HCT116 (cell line): ENCODE measurements at regions not wholly inside any gene's neighbourhood (a gene's known extent, or its start where the extent isn't known, plus 50 kb on each side); places are given as distances from the start of the nearest gene placed in this dataset.

Experiments used
- ATAC-seq: fragments of 200-7000 bp; cut with Tn5 transposase; 2 replicates; pipeline ENCODE4 v1.9.1; 2020; ENCODE audit warnings: mild to moderate bottlenecking, moderate library complexity
- BruUV-seq: library from RNA; stranded (reverse); fragments of 400-500 nt; replicated peaks from 2 replicates; lab custom pipeline; 2021; lab: Mats Ljungman, UMichigan
- CTCF ChIA-PET: fragments of 300-600 bp; sonication (Branson Sonifier 250); formaldehyde crosslinking; loops from one replicate; lab custom pipeline; 2021; ENCODE audit warnings: antibody characterized with exemption; lab: Charles Lee
- POLR2A ChIA-PET: fragments of 300-600, 350-600 bp; sonication (Branson Sonifier 250); formaldehyde crosslinking; loops from one replicate; lab custom pipeline; 2021; ENCODE audit warnings: antibody characterized with exemption; lab: Charles Lee
- RAD21 ChIA-PET, 2 experiments: fragments of 300-600 bp; sonication (Branson Sonifier 250); formaldehyde crosslinking; loops; one replicate each; lab custom pipeline; 2023; ENCODE audit warnings: low total read pairs in 2 of 2; ENCODE audit not compliant: uncharacterized antibody in 2 of 2, unreplicated experiment in 2 of 2, low non-redundant PET in 1 of 2; lab: Charles Lee
- DNase-seq: peaks from one replicate; pipeline ENCODE4 v3.0.0-alpha.2; 2010; ENCODE audit warnings: low read depth, low spot score
- H2AFZ ChIP-seq: fragments of 200-600 bp; shearing (Covaris generic), sonication (generic); 2 replicates; pipeline ENCODE4 v1.6.1; 2017; ENCODE audit warnings: low read depth, mixed run types, mixed read lengths, antibody characterized with exemption, low read length; ENCODE audit not compliant: poor library complexity, severe bottlenecking
- H3K27ac ChIP-seq: 2 replicates; pipeline ENCODE4 v1.5.1; 2012; ENCODE audit warnings: low read depth, low read length
- H3K27me3 ChIP-seq: fragments of 200-600 bp; sonication (generic); 2 replicates; pipeline ENCODE4 v1.6.1; 2016; ENCODE audit warnings: mixed run types, low read length, mixed read lengths; ENCODE audit not compliant: insufficient read depth
- H3K36me3 ChIP-seq, 2 experiments: fragments of 200-500 bp in 1 of 2; fragments of 200-600 bp in 1 of 2; sonication (Bioruptor generic) in 1 of 2; sonication (generic) in 1 of 2; 2 replicates each; pipeline versions ENCODE4 v1.5.1 to v1.6.1; 2014 to 2016; ENCODE audit warnings: low read length in 2 of 2, inconsistent platforms in 1 of 2, mixed read lengths in 1 of 2, mixed run types in 1 of 2; ENCODE audit not compliant: insufficient read depth in 2 of 2, control insufficient read depth in 1 of 2
- H3K4me1 ChIP-seq, 2 experiments: fragments of 200-600 bp in 1 of 2; sonication (generic) in 1 of 2; 2 replicates each; pipeline versions ENCODE4 v1.5.1 to v1.6.1; 2012 to 2017; ENCODE audit warnings: low read length in 2 of 2, inconsistent platforms in 1 of 2, mild to moderate bottlenecking in 1 of 2, mixed read lengths in 1 of 2, mixed run types in 1 of 2, moderate library complexity in 1 of 2; ENCODE audit not compliant: insufficient read depth in 2 of 2, control insufficient read depth in 1 of 2
- H3K4me2 ChIP-seq: fragments of 200-600 bp; sonication (generic); 2 replicates; pipeline ENCODE4 v1.6.1; 2017; ENCODE audit warnings: mixed run types, low read length, mixed read lengths
- H3K4me3 ChIP-seq, 2 experiments: fragments of 200-600 bp in 1 of 2; sonication (generic) in 1 of 2; replicated peaks in 1 of 2; 2 replicates each; pipeline ENCODE4 v1.5.1; 2011 to 2016; ENCODE audit warnings: low read length in 2 of 2, control low read depth in 1 of 2, low read depth in 1 of 2, mild to moderate bottlenecking in 1 of 2, mixed read lengths in 1 of 2, mixed run types in 1 of 2
- H3K79me2 ChIP-seq: fragments of 200-600 bp; sonication (generic); 2 replicates; pipeline ENCODE4 v1.6.1; 2017; ENCODE audit warnings: mild to moderate bottlenecking, mixed run types, low read length, moderate library complexity, mixed read lengths; ENCODE audit not compliant: insufficient read depth
- H3K9ac ChIP-seq: fragments of 200-600 bp; sonication (generic); 2 replicates; pipeline ENCODE4 v1.6.1; 2016; ENCODE audit warnings: low read length, mixed read lengths
- H3K9me2 ChIP-seq: fragments of 200-600 bp; sonication (generic), shearing (Covaris generic); 2 replicates; pipeline ENCODE4 v1.6.1; 2017; ENCODE audit warnings: mixed run types, mild to moderate bottlenecking, moderate library complexity; ENCODE audit not compliant: insufficient read depth
- H3K9me3 ChIP-seq, 2 experiments: fragments of 200-500 bp in 1 of 2; fragments of 200-600 bp in 1 of 2; sonication (Bioruptor generic) in 1 of 2; sonication (generic) in 1 of 2; 2 replicates each; pipeline ENCODE4 v1.6.1; 2014 to 2017; ENCODE audit warnings: low read length in 2 of 2, mixed read lengths in 2 of 2, inconsistent platforms in 1 of 2, low read depth in 1 of 2, mild to moderate bottlenecking in 1 of 2, mixed run types in 1 of 2, moderate library complexity in 1 of 2; ENCODE audit not compliant: control insufficient read depth in 1 of 2, insufficient read depth in 1 of 2
- H4K20me1 ChIP-seq: fragments of 200-600 bp; sonication (generic), shearing (Covaris generic); 2 replicates; pipeline ENCODE4 v1.6.1; 2017; ENCODE audit warnings: mixed run types, mild to moderate bottlenecking, moderate library complexity; ENCODE audit not compliant: insufficient read depth
- ATF3 ChIP-seq: IDR thresholded peaks from 2 replicates; pipeline ENCODE4 v1.6.1; 2012
- CBX3 ChIP-seq: IDR thresholded peaks from 2 replicates; pipeline ENCODE4 v1.6.1; 2012; ENCODE audit warnings: low read depth
- CEBPB ChIP-seq: IDR thresholded peaks from 2 replicates; pipeline ENCODE4 v1.6.1; 2012; ENCODE audit warnings: low read depth
- EGR1 ChIP-seq: IDR thresholded peaks from 2 replicates; pipeline ENCODE4 v1.6.1; 2012; ENCODE audit warnings: low read depth
- ELF1 ChIP-seq: IDR thresholded peaks from 2 replicates; pipeline ENCODE4 v1.6.1; 2012; ENCODE audit warnings: low read depth, borderline replicate concordance
- EZH2 ChIP-seq: fragments of 200-600 bp; sonication (generic); IDR thresholded peaks from 2 replicates; pipeline ENCODE4 v1.6.1; 2017; ENCODE audit warnings: antibody characterized with exemption, mixed run types
- JUND ChIP-seq: IDR thresholded peaks from 2 replicates; pipeline ENCODE4 v1.6.1; 2012
- MAX ChIP-seq: IDR thresholded peaks from 2 replicates; pipeline ENCODE4 v1.6.1; 2012
- POLR2A ChIP-seq: IDR thresholded peaks from 2 replicates; pipeline ENCODE4 v1.7.0; 2011; ENCODE audit warnings: borderline replicate concordance; ENCODE audit not compliant: insufficient read depth, insufficient read length; ENCODE audit errors: extremely low read depth
- RAD21 ChIP-seq: IDR thresholded peaks from 2 replicates; pipeline ENCODE4 v1.6.1; 2012; ENCODE audit warnings: low read depth, mild to moderate bottlenecking
- REST ChIP-seq: IDR thresholded peaks from 2 replicates; pipeline ENCODE4 v1.6.1; 2012; ENCODE audit warnings: low read depth
- SIN3A ChIP-seq: IDR thresholded peaks from 2 replicates; pipeline ENCODE4 v1.6.1; 2012; ENCODE audit warnings: low read depth
- SP1 ChIP-seq: IDR thresholded peaks from 2 replicates; pipeline ENCODE4 v1.6.1; 2012; ENCODE audit warnings: low read depth
- TCF7L2 ChIP-seq: IDR thresholded peaks from 2 replicates; pipeline ENCODE4 v1.7.0; 2011; ENCODE audit warnings: borderline replicate concordance, inconsistent platforms; ENCODE audit not compliant: insufficient read depth, insufficient read length; ENCODE audit errors: extremely low read depth
- ZBTB33 ChIP-seq: IDR thresholded peaks from 2 replicates; pipeline ENCODE4 v1.6.1; 2011; ENCODE audit warnings: mild to moderate bottlenecking, low read length, moderate library complexity; ENCODE audit not compliant: insufficient replicate concordance; ENCODE audit errors: extremely low read depth
- ZFX ChIP-seq: fragments of 450-650 bp; IDR thresholded peaks from 2 replicates; pipeline ENCODE4 v1.6.1; 2017
- intact Hi-C: fragments of 100-400 bp; cut with micrococcal nuclease; formaldehyde crosslinking; loops from 2 replicates; pipeline ENCODE4 v1.10.0; 2022

- H3K27me3 ChIP-seq = no peaks in the 10 kb centered on the region
- no peak overlapping the region for H3K4me3 ChIP-seq
- no peak overlapping the region for H3K4me2 ChIP-seq
- no peak overlapping the region for H2AFZ ChIP-seq
- H3K79me2 ChIP-seq = no peaks in the 10 kb centered on the region
- no TSS peak for BruUV-seq
- H3K9me2 ChIP-seq = no peaks in the 10 kb centered on the region
- TF ChIP-seq POLR2A = no peak
- no peak for TF ChIP-seq ATF3
- TF ChIP-seq ELF1 = no peak
- no peak for TF ChIP-seq MAX
- TF ChIP-seq EGR1 = no peak
- no peak for TF ChIP-seq RAD21
- no peak for TF ChIP-seq JUND
- no peak overlapping the region for H3K9ac ChIP-seq
- no peak for DNase-seq
- H3K27ac ChIP-seq = no peak overlapping the region
- CTCF ChIA-PET = no interaction called here
- intact Hi-C loops = no loop called here
- H3K9me3 ChIP-seq = peaks cover 20 to 28% of the 10 kb centered on the region in 2 experiments; a peak in 2 of 4 replicates
- H3K4me1 ChIP-seq = no peaks in the 10 kb centered on the region
- no peak for ATAC-seq
- no peaks in the 10 kb centered on the region for H3K36me3 ChIP-seq
- RAD21 ChIA-PET = no interaction called here
- POLR2A ChIA-PET = no interaction called here
- H4K20me1 ChIP-seq = no peaks in the 10 kb centered on the region
Measured at GRCh38 chr5:21063146-21063545, 1075.1 kb upstream of the CDH18 start.

- CTCF ChIA-PET = no interaction called here
- POLR2A ChIA-PET = no interaction called here
- no peaks in the 10 kb centered on the region for H3K4me1 ChIP-seq
- no peak for ATAC-seq
- no peaks in the 10 kb centered on the region for H3K36me3 ChIP-seq
- RAD21 ChIA-PET = no interaction called here
- no peak overlapping the region for H3K9ac ChIP-seq
- H4K20me1 ChIP-seq = no peaks in the 10 kb centered on the region
- no peak overlapping the region for H3K4me2 ChIP-seq
- H3K4me3 ChIP-seq = no peak overlapping the region
- no TSS peak for BruUV-seq
- TF ChIP-seq ATF3 (no peak), CBX3 (no peak), ZBTB33 (no peak), SP1 (no peak), ELF1 (no peak), REST (no peak), SIN3A (no peak), JUND (no peak), CEBPB (no peak), RAD21 (no peak), ZFX (no peak), EZH2 (no peak), TCF7L2 (no peak), EGR1 (no peak)
- TF ChIP-seq, all 23 proteins: peak for 0
- Histone ChIP-seq H3K9me2 (no peaks in the 10 kb centered on the region), H3K9me3 (peaks cover 13 to 19% of the 10 kb centered on the region in 2 experiments; a peak in 2 of 4 replicates), H2AFZ (no peak overlapping the region), H3K79me2 (no peaks in the 10 kb centered on the region), H3K27me3 (no peaks in the 10 kb centered on the region), H3K27ac (no peak overlapping the region)
- intact Hi-C loops = no loop called here
- DNase-seq = no peak
Measured at GRCh38 chr5:21058289-21058688, 1070.3 kb upstream of the CDH18 start.
